ENCODE measurements at regions not wholly inside any gene's neighbourhood (a gene's known extent, or its start where the extent isn't known, plus 50 kb on each side); places are given as distances from the start of the nearest gene placed in this dataset.

- CTCF ChIA-PET: no interaction called here
- 44% methylated on average over 3 of the region's 3 CpGs for WGBS (ENCODE audit: missing lambda C conversion rate)
- DNase-seq (ENCODE audit: low read depth in 1 of 2, low spot score in 1 of 2) (no peak), ATAC-seq (no peak), FAIRE-seq (no peak)
- Histone ChIP-seq H3K9me3 (peaks cover 3% of the 10 kb centered on the region; the same call in 1 of the 3 replicates), H3K4me3 (no peak overlapping the region), H3K4me2 (no peak overlapping the region), H3K27ac (no peak overlapping the region), H3K4me1 (no peaks in the 10 kb centered on the region)
- POLR2A ChIA-PET: no interaction called here
- TF ChIP-seq MAX (IDR thresholded peaks at IDR 0.05) (no peak), ESRRA (IDR thresholded peaks at IDR 0.05; ENCODE audit: borderline replicate concordance, low read length) (no peak), KDM1A (IDR thresholded peaks at IDR 0.05; ENCODE audit: low read depth) (no peak), NPAS2 (CRISPR knock-in tag; IDR thresholded peaks at IDR 0.05; ENCODE audit: borderline replicate concordance) (no peak), USF2 (IDR thresholded peaks at IDR 0.05) (no peak), HOXA7 (CRISPR knock-in tag; IDR thresholded peaks at IDR 0.05) (no peak), SREBF2 (IDR thresholded peaks at IDR 0.05) (no peak), ZNF302 (CRISPR knock-in tag; IDR thresholded peaks at IDR 0.05) (no peak), GATA3 (IDR thresholded peaks at IDR 0.05; ENCODE audit: borderline replicate concordance) (no peak), E2F6 (IDR thresholded peaks at IDR 0.05; ENCODE audit: borderline replicate concordance, low read depth) (no peak), PHF8 (IDR thresholded peaks at IDR 0.05; ENCODE audit: borderline replicate concordance, low read depth) (no peak), RARB (CRISPR knock-in tag; IDR thresholded peaks at IDR 0.05) (no peak), RNF2 (IDR thresholded peaks at IDR 0.05; ENCODE audit: borderline replicate concordance, low read depth) (no peak), CHD2 (IDR thresholded peaks at IDR 0.05; ENCODE audit: low read length, partially characterized antibody) (no peak), ELK1 (IDR thresholded peaks at IDR 0.05; ENCODE audit: low read depth, low read length) (no peak), EHMT2 (IDR thresholded peaks at IDR 0.05; ENCODE audit: low read depth) (no peak), JUN (IDR thresholded peaks at IDR 0.05) (no peak), HOXB5 (CRISPR knock-in tag; IDR thresholded peaks at IDR 0.05) (no peak)
These were observed 453.9 kb upstream of the GOT2 start for GRCh38 chr16:59188029-59188428.

- Histone ChIP-seq H3K4me1 (peaks cover 27% of the 10 kb centered on the region), H3K27ac (peak overlapping the region; percentile 3 to 49; a peak in 3 of 6 replicates), H3K9me3 (peaks cover 3% of the 10 kb centered on the region; the same call in 1 of the 3 replicates), H3K4me3 (no peak overlapping the region), H3K4me2 (no peak overlapping the region)
- ATAC-seq: no peak
- WGBS (ENCODE audit: missing lambda C conversion rate): 91% methylated on average over 8 of the region's 9 CpGs
- FAIRE-seq: no peak
- ChIA-PET POLR2A (interaction anchor here (0.7 kb wide), 1 partner anchor 136 kb away, joined by 4 read pairs; no protein-coding TSS in a partner anchor), CTCF (interaction anchor here (0.6 to 1.7 kb wide), 2 partner anchors 29 to 477 kb away, joined by 3 to 5 read pairs; no protein-coding TSS in a partner anchor)
- TF ChIP-seq POLR2AphosphoS2 (conservative IDR thresholded peaks at IDR 0.05; ENCODE audit: low read length): no peak
- TF ChIP-seq E2F6 (IDR thresholded peaks at IDR 0.05; ENCODE audit: borderline replicate concordance, low read depth): no peak
- no peak for TF ChIP-seq CHD4 (IDR thresholded peaks at IDR 0.05; ENCODE audit: borderline replicate concordance)
- no peak for TF ChIP-seq MAX (IDR thresholded peaks at IDR 0.05)
- no peak for TF ChIP-seq HEYL (CRISPR knock-in tag; IDR thresholded peaks at IDR 0.05)
- no peak for TF ChIP-seq RAD21 (conservative IDR thresholded peaks at IDR 0.05 in 1 of 2, IDR thresholded peaks at IDR 0.05 in 1 of 2)
- no peak for TF ChIP-seq MAFK (IDR thresholded peaks at IDR 0.05; ENCODE audit: partially characterized antibody)
- TF ChIP-seq ELK1 (IDR thresholded peaks at IDR 0.05; ENCODE audit: low read depth, low read length): no peak
- no peak for TF ChIP-seq FOSB (CRISPR knock-in tag; IDR thresholded peaks at IDR 0.05)
- no peak for TF ChIP-seq ATOH8 (CRISPR knock-in tag; IDR thresholded peaks at IDR 0.05; ENCODE audit: low read depth)
- TF ChIP-seq KDM1A (IDR thresholded peaks at IDR 0.05; ENCODE audit: low read depth): no peak
- TF ChIP-seq RCOR1 (IDR thresholded peaks at IDR 0.05; ENCODE audit: low read depth, low read length): no peak
- TF ChIP-seq ZC3H11A (IDR thresholded peaks at IDR 0.05): no peak
- TF ChIP-seq PBX3 (IDR thresholded peaks at IDR 0.05): no peak
- no peak for TF ChIP-seq FOXS1 (CRISPR knock-in tag; IDR thresholded peaks at IDR 0.05)
- TF ChIP-seq EHF (CRISPR knock-in tag; IDR thresholded peaks at IDR 0.05): no peak
- no peak for TF ChIP-seq RNF2 (IDR thresholded peaks at IDR 0.05; ENCODE audit: borderline replicate concordance, low read depth)
- DNase-seq (ENCODE audit: low read depth in 1 of 2, low spot score in 1 of 2): no peak
These were observed 447.8 kb upstream of the GOT2 start for GRCh38 chr16:59181821-59182420.
